ENCODE measurements at regions not wholly inside any gene's neighbourhood (a gene's known extent, or its start where the extent isn't known, plus 50 kb on each side); places are given as distances from the start of the nearest gene placed in this dataset.
"Not testable (repeated sequence)": the region's sequence is repeated elsewhere in the genome, so short reads cannot be mapped to it uniquely, and the experiment has no call there.

DNA sequence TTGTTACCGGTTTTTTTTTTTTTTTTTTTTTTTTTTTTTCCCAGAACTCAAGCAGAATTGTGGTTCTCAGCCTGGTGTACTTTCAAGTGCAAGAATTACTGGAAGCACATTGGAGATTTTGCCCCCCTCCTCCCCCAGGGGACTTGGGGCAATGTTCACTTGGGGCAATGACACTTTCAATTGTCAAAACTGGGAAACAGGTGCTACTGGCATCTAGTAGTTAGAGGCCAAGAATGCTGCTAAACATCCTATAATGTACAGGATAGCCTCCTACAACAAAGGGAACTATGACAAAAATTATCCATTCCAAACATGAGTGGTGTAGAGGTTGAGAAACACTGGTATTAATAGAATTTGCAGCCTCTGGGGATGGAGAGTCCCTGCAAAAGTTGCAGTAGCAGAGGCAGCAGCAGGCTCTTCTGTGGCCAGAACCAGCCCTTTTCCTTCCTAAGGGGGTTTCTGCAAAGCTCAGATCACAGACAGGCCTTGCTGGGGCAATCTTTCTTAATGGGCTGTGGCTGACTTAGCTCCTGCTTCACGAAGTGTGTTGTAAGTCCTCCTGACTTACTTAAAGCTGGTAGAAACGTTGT, 144.3 kb upstream of the MRPS22 start:
- no peak for DNase-seq (ENCODE audit: low read depth)

DNA sequence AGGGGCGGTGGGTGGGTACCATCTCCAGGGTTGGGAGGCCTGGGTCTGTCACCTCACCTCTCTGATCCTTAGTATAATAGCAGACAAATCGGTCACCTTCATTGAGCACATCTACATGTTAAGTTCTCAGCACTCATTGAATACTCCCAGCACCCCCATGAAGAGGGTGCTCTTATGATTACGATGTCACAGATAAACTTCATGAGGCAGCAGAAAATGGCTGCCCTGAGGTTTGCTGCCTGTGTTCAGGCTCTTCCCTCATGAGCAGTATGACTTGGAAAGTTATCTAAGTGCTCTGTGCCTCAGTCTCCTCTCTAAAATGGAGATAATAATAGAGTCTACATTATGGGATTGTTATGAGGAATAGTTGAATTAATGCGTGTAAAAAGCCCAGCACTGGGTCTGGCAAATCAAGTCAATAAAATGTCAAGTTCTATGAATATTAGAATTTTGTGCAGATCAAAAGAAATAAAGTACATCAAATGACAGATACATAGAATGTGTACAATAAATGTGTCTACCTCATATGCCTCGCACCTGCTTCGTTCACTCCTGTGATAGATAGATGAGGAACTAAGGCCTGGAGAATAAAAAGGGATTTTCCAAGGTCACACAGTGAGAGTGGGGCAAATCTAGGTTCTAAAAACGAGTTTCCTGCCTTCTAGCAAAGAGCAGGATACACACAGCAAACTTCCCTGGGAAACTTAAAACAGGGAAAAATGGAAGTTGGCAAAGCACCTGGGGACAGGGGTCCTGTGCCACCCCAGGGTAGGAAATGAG, 142.2 kb upstream of the MRPS22 start:
- no peak for DNase-seq (ENCODE audit: low read depth)

DNA sequence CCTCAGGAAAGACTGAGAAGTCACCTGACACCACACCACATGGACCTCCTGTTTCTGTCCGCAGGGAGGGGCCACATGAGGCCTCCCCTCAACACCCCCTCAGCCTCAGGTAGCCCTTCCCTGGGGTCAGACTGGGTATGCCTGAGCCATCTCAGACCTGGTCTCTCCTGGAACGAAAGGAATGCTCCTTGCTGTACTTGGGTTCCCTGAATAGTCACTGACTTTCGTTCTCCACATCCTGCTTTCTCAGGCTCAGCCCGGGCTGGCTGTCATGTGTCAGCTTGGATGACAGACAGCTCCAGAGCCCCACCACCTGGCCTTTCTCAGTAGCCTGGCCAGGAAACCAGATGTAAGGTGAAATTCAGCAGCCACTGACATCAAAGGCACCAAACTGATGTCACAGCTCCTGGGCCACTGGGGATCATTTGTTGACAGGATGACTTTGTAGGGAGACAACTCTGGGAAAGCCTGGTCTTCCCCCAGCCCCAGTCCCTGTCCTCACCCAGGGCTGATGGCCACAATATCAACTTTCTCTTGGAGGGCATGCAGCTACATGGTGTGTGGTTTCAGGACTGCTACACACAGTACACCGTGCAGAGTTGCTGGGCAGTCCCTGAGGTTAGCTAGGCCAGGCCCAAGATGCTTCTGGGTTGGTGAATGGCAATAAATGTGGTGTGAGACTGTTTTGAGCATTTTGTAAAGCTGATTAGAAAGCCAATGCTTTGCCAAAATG, 141.4 kb upstream of the MRPS22 start:
- no peak for DNase-seq (ENCODE audit: low read depth)

DNA sequence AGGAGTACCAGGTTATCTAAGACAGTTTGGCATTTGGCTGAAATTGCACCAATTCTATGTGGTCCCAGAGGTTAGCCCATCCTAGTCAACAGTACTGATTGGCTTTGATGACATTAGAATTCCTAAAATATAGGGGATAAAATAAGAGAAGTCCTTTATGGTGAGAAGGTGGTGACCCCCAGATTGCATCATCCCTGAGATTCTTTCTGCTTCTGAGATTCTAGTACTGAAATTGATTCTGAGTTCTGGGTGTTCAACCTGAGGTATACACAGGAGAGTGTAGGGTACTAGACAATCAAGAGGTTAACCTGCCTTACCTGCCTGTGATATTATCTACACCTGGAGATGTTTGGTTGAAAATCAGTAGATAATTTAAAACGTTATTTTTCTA, 140.9 kb upstream of the MRPS22 start:
- no peak for DNase-seq (ENCODE audit: low read depth)

DNA sequence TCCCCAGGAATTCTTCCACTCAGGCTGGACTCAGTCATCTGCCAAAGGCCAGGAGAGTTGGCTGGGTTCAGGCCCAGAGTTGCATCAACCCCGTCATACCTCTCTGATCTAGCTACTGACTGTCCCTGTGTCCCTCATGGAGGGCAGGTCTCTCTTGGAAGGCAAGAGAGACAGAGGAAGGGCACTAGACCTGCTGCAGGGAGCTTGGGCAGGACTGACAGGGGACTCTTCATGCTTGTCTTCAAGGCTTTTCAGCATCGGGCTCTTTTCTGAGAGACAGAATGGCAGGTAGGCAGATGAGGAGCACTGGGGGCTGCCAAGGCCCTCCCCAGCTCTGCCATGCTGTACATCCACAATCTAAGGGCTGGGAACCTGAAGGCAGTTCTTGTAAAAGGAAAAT, 140.1 kb upstream of the MRPS22 start:
- no peak for DNase-seq (ENCODE audit: low read depth)

DNA sequence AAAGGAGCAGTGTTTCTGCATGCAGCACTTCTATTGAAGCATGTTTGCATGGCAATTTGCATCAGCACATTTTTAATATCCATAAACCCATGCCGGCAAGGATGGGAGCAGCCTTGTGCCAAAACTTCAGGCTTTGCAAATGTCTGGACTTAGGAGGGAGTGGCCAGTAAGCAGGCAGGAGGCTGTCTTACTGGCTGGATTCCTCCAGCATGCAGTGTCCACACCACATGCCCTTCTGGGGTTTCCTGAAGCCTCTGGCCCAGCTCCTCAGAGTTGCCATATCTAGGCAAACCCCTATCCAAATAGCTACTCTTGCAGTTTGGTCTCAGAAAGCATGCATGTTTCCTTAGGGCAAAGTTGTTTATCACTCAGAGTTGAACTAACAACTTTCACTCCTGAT, 139.1 kb upstream of the MRPS22 start:
- DNase-seq (ENCODE audit: low read depth) = no peak

DNA sequence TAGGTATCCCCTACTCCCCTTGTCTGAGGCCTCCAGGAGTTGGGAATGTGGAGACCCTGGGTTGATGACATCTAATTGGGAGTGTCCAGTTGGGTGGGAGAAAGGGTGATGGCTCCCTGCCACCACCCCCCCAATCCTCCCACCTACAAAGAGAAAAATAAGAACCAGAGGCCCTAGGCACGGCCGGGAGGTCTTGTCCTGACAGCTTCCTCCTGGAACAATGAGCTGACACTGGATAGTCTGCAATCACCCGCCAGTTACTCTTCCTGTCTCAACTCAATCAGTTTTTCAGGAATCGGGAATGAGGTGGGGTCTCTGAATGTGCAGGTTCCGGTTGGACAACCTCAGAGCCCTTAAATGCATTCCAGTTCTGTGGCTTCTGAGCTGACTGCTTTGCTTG, 129.9 kb upstream of the MRPS22 start:
- DNase-seq (ENCODE audit: low read depth) = no peak

DNA sequence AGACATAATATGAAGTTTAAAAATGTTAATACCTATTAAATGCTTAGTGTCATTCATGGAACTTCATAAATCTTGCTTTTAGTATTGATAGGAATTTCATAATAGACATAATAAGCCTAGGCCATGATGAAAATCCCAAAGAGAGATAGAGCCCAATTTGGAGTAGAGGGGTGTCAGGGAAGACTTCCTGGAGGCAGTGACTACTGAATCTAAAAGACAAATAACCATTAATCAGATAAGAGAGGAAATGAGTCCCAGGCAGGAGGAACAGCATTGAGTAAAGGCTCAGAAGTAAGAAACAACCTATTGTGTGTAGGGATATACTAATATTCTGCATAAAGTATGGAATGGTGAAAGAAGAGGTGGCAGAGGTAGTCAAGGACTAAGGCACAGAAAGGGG, 126.9 kb upstream of the MRPS22 start:
- no peak for DNase-seq (ENCODE audit: low read depth)

DNA sequence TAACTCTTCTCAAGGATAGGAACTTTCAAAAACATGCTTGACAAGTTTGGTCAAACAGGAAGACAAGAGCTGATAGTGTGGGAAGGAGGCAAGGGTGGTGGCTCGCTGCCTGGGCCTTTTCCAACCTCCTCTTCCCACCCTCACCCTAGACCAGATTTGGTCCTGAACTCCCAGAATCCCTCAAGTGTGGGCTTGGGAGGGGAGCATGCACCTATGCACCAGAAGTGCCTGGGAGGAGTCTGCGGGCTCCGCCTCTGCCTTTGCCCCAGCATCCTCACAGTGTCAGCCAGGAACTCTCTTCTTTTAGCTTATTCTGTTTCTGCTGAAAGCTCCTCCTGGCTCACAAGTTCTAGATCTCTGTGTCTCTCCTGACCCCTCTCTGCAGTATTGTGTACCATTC, 126.2 kb upstream of the MRPS22 start:
- no peak for DNase-seq (ENCODE audit: low read depth)

DNA sequence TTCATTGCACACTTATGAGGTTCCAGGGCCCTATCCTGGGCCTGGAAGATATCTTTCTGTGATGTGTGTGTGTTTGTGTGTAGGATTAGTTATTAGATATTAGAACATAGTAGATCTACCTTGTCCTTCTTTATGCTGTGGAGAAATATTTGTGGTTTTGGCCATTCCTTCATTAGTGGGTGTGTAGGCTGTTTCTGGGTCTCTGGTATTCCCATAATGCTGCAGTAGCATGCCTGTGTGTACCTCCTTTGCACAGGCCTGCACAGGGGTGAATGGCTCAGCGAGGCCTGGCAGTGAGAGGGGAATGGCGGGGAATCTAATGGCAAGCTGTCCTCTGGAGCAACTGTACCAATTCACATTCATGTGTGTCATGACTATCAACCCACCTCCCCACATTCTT, 125.8 kb upstream of the MRPS22 start:
- no peak for DNase-seq (ENCODE audit: low read depth)

DNA sequence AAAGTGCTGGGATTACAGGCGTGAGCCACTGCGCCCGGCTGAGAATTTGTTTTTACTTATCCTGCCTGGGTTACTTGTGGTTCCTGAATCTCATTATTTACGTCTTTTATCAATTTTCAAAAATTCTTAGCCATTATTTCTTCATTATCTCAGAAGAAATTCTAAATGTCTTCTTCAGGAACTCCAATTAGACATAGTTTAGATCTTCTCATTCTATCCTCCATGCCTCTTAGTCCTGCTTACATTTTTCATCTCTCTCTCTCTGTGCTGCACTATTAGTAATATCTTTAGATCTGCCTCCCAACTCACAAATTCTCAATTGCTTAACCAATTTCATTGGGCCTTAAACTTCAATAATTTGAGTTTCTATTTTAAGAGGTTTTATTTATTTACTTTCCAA, 124.4 kb upstream of the MRPS22 start:
- DNase-seq (ENCODE audit: low read depth) = no peak

DNA sequence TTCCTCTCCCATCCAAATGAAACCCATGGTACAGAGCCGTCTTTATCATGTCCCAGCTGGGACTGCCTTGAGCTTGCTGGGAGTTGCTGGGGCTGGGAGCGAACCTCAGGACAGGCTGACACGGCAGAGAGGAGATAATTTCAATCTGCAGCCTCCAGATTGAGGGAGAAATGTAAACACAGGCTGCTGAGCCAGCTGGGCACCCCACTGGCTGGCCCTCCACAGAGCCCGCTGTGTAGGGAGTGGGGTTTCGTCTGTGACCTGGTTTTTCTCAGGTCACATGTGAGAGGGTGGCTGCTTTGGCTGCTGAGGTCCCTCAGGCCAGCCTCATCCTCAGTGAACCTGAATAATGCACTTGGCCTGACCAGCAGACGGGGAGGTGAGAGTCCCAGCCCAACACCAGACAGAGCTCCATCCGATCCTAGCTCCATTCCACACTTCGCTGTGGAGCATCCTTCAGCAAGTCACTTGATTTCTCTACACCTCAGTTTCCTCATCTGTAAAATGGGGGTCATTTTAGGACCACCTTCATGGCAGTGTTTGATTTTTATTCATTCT, 121.6 kb upstream of the MRPS22 start:
- DNase-seq (ENCODE audit: low read depth) = no peak

DNA sequence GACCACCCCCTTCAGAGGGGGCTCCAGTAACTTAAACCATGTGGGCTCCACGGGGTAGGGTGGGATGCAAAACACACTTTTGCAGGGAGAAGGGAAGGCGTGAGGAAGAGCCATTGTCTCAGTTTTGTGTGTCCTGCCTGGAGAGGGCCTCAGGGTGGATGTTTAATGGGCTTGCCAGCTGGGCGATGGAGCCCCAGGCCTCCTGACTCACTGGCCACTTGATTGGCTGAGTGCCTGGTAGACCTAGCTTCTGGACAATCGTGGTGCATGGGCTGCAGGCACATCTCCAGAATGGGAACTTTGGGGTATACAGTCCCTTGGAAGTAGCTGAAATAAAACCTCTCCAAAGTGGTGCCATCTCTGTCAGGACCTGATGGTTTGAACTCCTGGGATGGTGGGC, 118.3 kb upstream of the MRPS22 start:
- DNase-seq (ENCODE audit: low read depth) = no peak

DNA sequence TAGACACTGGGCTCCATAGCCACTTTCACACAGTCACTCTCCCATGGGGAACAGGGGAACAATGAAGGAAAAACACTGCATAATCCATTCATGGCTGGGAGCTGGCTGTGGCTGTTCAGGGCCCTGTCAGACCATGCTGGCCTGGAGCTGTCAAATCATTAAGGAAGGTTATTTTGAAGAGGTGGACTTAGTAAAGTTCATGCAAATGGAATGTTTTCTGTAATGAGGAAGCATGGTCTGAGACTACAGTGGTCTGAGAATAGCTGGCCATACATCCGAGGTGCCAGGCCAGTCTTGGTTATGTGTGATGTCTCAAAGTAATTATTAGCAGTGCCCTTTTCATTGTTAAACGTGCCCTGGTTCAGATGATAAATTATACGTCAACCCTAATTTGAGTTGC, 117.1 kb upstream of the MRPS22 start:
- DNase-seq (ENCODE audit: low read depth) = no peak

DNA sequence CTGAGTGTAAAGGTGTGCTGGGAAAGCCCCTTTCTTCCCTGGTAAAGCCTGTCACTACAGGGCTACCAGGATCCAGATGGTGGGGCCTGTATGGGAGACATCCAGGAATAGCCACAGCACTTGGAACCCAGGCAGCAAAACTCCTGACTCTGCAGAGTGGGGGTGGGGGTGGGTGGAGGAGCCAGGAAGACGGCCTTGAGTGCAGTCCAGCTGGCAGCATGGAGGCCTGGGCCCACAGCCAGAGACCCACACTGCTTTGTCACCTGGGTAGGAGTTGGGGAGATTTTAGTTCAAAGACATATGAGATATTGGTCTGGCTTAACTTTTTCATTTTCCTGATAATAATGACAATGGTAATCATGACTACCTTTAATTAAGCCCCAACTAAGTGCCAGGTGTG, 116.7 kb upstream of the MRPS22 start:
- no peak for DNase-seq (ENCODE audit: low read depth)

DNA sequence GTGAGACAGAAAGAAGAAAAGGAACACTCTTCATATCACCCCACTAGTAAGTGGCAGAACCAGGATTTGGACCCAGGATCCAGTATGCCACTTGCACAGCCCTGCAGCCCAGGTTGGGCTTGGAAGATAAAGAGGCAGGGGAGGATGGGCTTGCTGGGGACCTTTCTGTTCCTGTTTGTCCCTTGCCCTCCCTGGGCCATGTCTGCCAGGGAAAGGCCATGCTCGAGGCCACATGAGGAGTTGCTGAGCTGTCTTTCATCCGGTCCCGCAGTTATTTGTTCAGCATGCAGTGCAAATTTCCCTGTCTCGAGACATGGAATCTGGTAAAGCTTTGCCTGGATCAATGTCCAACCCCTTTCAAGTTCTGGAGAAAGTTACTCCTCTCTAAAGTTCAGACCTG, 116.0 kb upstream of the MRPS22 start:
- no peak for DNase-seq (ENCODE audit: low read depth)

DNA sequence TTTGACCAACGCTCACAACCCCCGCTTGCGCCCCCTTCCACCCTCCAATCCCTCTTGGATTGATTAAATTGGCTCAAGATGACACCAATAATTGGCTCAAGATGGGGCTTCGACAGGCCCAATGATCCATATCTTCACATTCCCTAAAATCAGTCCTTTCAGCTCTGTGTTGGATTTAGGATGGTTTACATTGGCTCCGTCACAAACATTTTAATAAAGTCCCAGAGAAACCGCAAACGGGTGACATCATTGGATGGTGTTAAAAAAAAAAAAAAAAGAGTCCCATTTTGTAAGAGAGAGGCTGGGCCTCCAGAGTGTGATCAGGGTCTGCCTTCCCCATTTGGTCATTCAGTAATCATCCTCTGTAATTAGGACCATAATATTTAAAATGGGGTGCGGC, 113.4 kb upstream of the MRPS22 start:
- DNase-seq (ENCODE audit: low read depth) = no peak

DNA sequence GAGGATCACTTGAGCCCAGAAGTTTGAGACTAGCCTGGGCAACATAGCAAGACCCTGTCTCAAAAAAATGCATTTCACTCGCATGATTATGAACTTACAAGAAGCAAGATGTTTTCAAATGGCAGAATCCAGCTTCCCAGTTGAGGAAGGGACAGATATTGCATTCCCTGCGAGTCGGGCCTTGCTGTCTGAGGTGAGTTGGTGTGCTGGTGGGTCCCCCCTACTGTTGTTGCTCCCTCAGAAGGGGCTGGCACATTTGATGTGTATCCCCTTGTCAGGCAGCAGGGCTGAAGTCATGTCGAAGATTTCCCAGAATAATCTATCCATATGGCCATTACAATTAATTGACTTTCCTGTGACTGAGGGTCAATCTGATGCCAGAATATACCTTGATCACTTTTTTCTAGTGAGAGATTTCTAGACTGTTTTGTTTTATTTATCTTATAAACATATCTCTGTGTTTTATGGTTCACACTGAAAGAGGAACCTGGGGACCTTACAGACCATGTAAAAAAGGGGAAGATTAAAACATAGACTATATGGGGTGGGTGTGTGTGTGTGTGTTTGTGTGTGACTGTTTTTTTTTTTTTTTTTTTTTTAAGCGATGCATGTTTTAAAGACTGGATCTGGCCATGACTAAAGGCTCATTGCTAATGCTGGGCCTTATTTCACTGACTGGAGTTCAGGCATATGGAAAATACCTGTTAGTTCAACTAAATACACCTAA, 112.1 kb upstream of the MRPS22 start:
- no peak for DNase-seq (ENCODE audit: low read depth)

DNA sequence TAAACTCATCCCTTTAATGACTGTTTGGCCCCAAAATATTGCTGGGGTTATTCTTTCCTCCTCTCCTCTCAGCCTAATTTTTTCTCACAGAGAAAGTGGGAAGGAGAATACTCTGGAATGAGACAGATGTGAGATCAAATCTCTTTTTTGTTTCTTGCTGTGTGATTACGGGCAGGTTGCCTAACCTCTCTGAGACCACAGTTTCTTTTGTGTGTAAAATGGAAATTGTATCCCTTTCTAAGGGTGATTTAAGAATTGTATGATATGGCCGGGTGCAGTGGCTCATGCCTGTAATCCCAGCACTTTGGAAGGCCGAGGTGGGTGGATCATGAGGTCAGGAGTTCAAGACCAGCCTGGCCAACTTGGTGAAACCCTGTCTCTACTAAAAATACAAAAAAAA, 111.5 kb upstream of the MRPS22 start:
- DNase-seq (ENCODE audit: low read depth) = not testable (repeated sequence)

DNA sequence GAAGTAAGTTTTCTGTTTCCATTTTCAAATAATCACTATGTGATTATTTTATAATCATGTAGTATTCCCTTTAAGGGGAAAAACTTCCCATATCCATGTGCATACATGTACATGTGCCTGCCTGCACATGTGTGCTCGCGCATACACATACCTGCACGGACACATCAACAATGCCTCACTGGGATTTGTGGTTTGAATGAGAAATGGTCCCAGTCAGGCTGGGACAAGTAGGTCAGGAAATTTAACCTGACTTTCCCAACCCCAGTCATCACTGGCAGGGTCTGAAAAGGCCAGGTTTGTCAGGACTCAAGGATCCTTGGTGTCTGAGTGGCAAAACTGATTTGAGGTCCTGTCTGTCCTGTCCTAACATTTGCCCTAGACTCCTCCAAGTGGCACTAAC, 109.3 kb upstream of the MRPS22 start:
- no peak for DNase-seq (ENCODE audit: low read depth)

DNA sequence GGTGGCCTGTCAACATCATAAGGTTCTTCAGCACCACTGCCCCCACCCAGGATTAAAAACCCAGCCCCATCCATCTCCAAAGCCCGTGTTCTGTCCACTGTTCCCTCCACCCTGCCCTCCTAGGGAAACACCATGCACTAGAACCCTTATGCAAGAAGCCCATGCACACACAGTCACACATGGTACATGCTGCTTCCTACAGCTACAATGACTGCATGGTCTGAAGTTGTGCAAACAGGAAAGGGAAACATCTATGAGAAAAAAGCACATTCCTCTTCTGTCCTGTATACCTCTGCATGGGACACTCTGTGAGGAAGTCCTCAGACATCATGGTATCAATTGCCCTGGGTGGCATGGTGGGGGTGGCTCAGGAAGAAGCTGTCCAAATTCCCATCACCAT, 108.6 kb upstream of the MRPS22 start:
- DNase-seq (ENCODE audit: low read depth) = no peak

DNA sequence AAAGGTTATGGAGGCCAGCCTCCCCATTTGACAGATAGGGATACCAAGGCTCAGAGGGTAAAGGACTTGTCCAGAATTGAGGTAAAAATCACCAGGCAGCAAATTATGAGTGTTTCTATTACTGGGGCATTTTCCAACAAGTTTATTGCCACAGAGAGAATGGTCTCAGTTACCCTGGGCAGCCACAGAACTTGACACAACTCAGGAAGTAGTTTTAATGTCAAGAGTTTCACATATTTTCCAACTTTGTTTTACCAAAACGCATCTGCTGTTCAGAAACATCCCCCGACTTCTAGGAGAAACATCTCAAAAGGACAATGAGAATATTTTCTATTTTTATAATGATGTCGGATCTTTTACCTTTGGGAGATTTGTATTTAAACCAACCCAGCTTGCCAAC, 107.5 kb upstream of the MRPS22 start:
- no peak for DNase-seq (ENCODE audit: low read depth)

Measured in stimulated activated CD8-positive, alpha-beta memory T cell treated with anti-CD3 and anti-CD28 coated beads, Interleukin-4, amount 100 ng/mL, for 24 hours (primary cell).